Stimulated activated CD8-positive, alpha-beta memory T cell treated with anti-CD3 and anti-CD28 coated beads, Interleukin-4, amount 100 ng/mL, for 48 hours (primary cell): ENCODE measurements at regions not wholly inside any gene's neighbourhood (a gene's known extent, or its start where the extent isn't known, plus 50 kb on each side); places are given as distances from the start of the nearest gene placed in this dataset.

Experiments used
- DNase-seq: peaks from one replicate; pipeline ENCODE4 v3.0.0-alpha.2; 2020

- DNase-seq, result no peak
Measured at GRCh38 chr5:2598503-2598902, 153.0 kb downstream of the IRX2 start.

GRCh38 chr5:2594701-2595100 is 156.8 kb downstream of the IRX2 start:
- DNase-seq, result no peak

GRCh38 chr5:2592766-2593165 is 158.7 kb downstream of the IRX2 start:
- no peak for DNase-seq

- no peak for DNase-seq
Measured at GRCh38 chr5:2591777-2592453, 159.6 kb downstream of the IRX2 start.

- no peak for DNase-seq
Measured at GRCh38 chr5:2588850-2589501, 162.5 kb downstream of the IRX2 start.

- DNase-seq, result no peak
Measured at GRCh38 chr5:2587189-2588031, 164.1 kb downstream of the IRX2 start.

- no peak for DNase-seq
Measured at GRCh38 chr5:2586016-2586715, 165.3 kb downstream of the IRX2 start.

- no peak for DNase-seq
Measured at GRCh38 chr5:2584579-2585269, 166.8 kb downstream of the IRX2 start.

GRCh38 chr5:2582507-2582906 is 169.0 kb downstream of the IRX2 start:
- DNase-seq, result no peak

GRCh38 chr5:2582106-2582505 is 169.4 kb downstream of the IRX2 start:
- no peak for DNase-seq

GRCh38 chr5:2581418-2581817 is 170.1 kb downstream of the IRX2 start:
- DNase-seq, result no peak

GRCh38 chr5:2579126-2579525 is 172.4 kb downstream of the IRX2 start:
- DNase-seq, result no peak

- no peak for DNase-seq
Measured at GRCh38 chr5:2577312-2578036, 174.0 kb downstream of the IRX2 start.

- no peak for DNase-seq
Measured at GRCh38 chr5:2576823-2577222, 174.7 kb downstream of the IRX2 start.

- no peak for DNase-seq
Measured at GRCh38 chr5:2575871-2576270, 175.6 kb downstream of the IRX2 start.

GRCh38 chr5:2575292-2575691 is 176.2 kb downstream of the IRX2 start:
- no peak for DNase-seq

GRCh38 chr5:2574155-2574554 is 177.3 kb downstream of the IRX2 start:
- no peak for DNase-seq

- DNase-seq, result no peak
Measured at GRCh38 chr5:2570586-2570985, 180.9 kb downstream of the IRX2 start.

GRCh38 chr5:2569774-2570542 is 181.5 kb downstream of the IRX2 start:
- no peak for DNase-seq

- DNase-seq, result no peak
Measured at GRCh38 chr5:2569176-2569575, 182.3 kb downstream of the IRX2 start.

GRCh38 chr5:2566284-2566683 is 185.2 kb downstream of the IRX2 start:
- DNase-seq, result no peak
